ENCODE measurements at regions not wholly inside any gene's neighbourhood (a gene's known extent, or its start where the extent isn't known, plus 50 kb on each side); places are given as distances from the start of the nearest gene placed in this dataset.

DNA sequence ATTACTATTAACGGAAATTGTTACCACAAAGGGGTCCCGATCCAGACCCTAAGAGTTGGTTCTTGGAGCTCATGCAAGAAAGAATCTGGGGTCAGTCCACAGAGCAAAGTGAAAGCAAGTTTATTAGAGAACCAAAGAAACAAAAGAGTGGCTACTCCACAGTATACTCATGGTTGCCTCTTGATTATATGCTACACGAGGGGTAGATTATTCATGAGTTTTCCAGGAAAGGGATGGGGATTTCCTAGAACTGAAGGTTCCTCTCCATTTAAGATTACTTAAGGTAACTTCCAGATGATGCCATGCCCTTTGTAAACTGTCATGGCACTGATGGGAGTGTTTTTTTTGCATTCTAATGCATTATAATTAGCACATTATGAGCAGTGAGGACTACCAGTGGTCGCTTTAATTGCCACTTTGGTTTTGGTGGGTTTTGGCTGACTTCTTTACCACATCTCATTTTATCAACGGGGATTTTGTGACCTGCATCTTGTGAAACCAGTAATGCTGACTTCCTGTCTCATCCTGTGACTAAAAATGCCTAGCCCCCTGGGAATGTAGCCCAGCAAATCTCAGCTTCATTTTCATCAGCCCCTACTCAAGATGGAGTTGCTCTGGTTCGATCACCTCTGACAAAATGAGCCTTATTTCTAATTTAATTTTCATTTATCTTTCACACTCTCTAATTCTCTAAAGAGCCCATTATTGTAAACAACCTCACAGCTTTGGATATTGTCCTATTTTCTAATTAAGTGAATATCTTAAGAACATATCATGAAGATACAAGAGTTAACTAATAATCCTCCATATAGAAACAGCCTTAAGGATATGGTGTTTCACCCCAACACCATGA, 336.3 kb downstream of the RASEF start:
- ChIA-PET POLR2A (no interaction called here), RAD21 (ENCODE audit: low non-redundant PET in 1 of 2, low total read pairs in 2 of 2, uncharacterized antibody in 2 of 2, unreplicated experiment in 2 of 2) (no interaction called here), CTCF (no interaction called here)
- Histone ChIP-seq H4K20me1 (ENCODE audit: insufficient read depth) (no peaks in the 10 kb centered on the region), H3K27ac (ENCODE audit: low read depth, low read length) (no peak overlapping the region), H3K27me3 (ENCODE audit: insufficient read depth, low read length) (no peaks in the 10 kb centered on the region), H3K4me3 (replicated peaks in 1 of 2; ENCODE audit: low read depth in 1 of 2, low read length in 2 of 2) (no peak overlapping the region), H2AFZ (ENCODE audit: low read depth, low read length, poor library complexity, severe bottlenecking) (no peak overlapping the region), H3K4me1 (ENCODE audit: control insufficient read depth in 1 of 2, insufficient read depth in 2 of 2, low read length in 2 of 2) (no peaks in the 10 kb centered on the region), H3K9ac (ENCODE audit: low read length) (no peak overlapping the region), H3K9me2 (ENCODE audit: insufficient read depth) (no peaks in the 10 kb centered on the region), H3K36me3 (ENCODE audit: control insufficient read depth in 1 of 2, insufficient read depth in 2 of 2, low read length in 2 of 2) (no peaks in the 10 kb centered on the region), H3K4me2 (ENCODE audit: low read length) (no peak overlapping the region), H3K9me3 (ENCODE audit: control insufficient read depth in 1 of 2, insufficient read depth in 1 of 2, low read depth in 1 of 2, low read length in 2 of 2) (peaks cover 0 to 7% of the 10 kb centered on the region in 2 experiments; a peak in 1 of 4 replicates), H3K79me2 (ENCODE audit: insufficient read depth, low read length) (no peaks in the 10 kb centered on the region)
- TF ChIP-seq CTCF (IDR thresholded peaks at IDR 0.05 in 2 of 3, conservative IDR thresholded peaks at IDR 0.05 in 1 of 3; ENCODE audit: borderline replicate concordance in 1 of 3, insufficient read depth in 1 of 3, low read depth in 2 of 3, low read length in 2 of 3) (no peak), EGR1 (IDR thresholded peaks at IDR 0.05; ENCODE audit: low read depth) (no peak), ELF1 (IDR thresholded peaks at IDR 0.05; ENCODE audit: borderline replicate concordance, low read depth) (no peak), FOSL1 (IDR thresholded peaks at IDR 0.05; ENCODE audit: low read depth) (no peak), SRF (IDR thresholded peaks at IDR 0.05; ENCODE audit: low read depth) (no peak), YY1 (IDR thresholded peaks at IDR 0.05; ENCODE audit: extremely low read depth, insufficient replicate concordance, low read depth, low read length) (no peak)
- TF ChIP-seq, protein P1, sequence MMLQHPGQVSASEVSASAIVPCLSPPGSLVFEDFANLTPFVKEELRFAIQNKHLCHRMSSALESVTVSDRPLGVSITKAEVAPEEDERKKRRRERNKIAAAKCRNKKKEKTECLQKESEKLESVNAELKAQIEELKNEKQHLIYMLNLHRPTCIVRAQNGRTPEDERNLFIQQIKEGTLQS (IDR thresholded peaks at IDR 0.05), result no peak
- ATAC-seq (no peak), DNase-seq (ENCODE audit: low read depth, low spot score) (no peak)
- no TSS peak for BruUV-seq (replicated peaks)
- intact Hi-C loops (cut with micrococcal nuclease), result no loop called here
